Right lung (tissue), 2 donors: ENCODE measurements at regions not wholly inside any gene's neighbourhood (a gene's known extent, or its start where the extent isn't known, plus 50 kb on each side); places are given as distances from the start of the nearest gene placed in this dataset.

ENCODE experiments used
- DNase-seq, 2 donors: peaks; one replicate each; pipeline ENCODE4 v3.0.0-alpha.2; 2013

DNA sequence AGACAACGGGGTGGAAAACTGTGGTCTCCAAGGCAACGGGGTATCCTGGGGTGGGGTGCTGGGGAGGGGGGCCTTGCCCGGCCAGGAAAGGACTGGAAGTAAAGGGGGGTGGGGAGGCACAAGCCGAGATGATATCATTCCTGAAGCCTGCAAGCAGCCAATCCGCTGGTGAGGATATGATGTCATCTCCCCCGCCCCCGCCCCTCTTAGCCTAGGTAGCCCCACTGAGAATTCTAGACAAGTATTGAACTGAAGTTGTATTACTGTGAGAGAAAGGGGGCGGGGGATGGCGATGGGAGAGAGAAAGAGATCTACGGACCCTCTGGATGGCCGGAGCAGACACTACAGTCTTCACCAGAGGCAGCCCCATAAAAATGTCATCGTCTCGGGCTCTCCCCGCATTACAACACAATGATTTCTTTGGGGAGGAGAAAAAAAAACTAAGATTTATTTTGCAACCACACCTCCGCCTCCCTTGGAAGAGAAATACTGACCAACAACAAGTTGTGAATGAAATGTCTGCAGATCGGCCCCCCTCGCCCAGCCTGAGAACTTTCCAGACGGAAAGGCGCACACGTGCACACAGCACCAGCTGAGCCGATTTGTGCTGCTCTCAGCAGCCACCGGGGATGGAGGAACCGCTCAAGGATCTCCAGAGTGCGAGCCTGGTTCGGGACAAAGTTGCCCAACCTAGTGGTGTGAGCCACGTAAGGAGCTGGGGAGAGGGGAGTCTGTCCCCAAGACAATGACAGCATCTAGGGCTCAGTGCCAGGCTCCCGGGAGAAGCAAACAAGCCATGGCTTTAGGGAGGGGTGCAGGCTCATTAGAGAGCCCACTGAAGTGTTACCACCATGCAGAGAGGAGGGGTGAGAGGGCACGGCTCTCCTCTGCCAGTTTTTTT lies 222.1 kb downstream of the SOX9 start:
- DNase-seq: peak in 1 of 2 donors; percentile 45

DNA sequence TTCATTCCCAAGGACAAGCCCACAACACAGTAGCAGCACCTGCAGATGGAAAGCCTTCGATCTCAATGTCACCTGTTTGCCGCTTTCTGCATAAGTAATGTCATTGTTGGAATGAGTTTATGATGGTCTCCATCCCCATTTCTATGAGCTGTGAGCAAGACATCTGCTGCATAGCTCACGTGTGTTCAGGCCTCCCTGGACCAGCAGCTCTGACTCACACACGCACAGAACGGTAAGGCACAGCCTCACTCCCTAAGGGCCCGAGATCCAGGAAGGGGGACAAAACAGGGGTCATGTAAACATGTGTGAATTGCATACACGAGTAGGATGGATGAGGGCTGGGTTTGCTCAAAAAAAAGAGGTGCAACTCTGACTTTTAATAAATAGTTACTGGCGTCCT lies 223.1 kb downstream of the SOX9 start:
- DNase-seq: no peak

DNA sequence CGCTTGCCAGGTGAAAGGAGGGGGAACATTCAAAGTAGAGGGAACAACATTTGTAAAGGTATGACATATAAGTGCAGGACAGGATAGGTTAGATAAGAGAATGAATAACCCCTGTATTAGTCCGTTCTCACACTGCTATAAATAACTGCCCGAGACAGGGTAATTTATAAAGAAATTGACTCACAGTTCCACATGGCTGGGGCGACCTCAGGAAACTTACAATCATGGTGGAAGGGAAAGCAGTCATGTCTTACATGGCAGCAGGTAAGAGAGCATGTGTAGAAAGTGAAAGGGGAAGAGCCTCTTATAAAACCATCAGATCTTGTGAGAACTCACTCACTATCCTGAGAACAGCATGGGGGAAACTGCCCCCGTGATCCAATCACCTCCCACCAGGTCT lies 223.8 kb downstream of the SOX9 start:
- DNase-seq: no peak

DNA sequence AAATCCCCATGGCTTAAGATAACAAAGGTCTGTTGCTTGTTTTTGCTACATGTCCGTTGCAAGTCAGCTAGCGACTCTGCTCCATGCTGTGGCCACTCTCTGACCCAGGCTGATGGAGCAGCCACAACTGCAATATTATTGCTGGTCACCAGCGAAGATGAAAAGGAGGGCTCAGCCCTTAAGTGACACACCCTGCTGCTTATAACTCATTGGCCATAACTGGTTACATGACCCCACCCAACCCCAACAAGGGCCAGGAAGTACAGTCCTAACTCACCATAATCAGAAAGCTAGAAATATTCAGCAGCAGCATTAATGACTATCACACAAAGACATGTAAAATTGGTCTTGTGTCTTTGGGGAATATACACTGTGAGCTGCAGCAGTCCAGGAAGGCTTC lies 224.3 kb downstream of the SOX9 start:
- DNase-seq: no peak

DNA sequence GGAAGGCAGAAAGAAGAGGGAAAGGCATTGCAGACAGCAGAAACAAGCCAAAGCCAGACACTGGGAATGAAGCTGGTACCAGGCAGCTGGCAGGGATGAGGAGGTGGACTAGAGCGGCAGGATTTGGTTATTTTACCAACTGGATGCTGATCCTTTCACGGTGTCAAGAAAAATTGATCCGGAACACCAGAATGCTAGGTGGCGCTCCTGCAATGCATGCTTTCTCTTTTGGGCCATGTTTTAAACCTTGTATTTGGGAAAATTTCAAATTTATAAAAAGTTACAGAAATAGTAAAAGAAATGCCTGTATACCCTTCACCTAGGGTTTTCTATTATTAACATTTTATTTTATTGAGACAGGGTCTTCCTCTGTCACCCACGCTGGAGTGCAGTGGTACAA lies 224.7 kb downstream of the SOX9 start:
- no peak for DNase-seq

DNA sequence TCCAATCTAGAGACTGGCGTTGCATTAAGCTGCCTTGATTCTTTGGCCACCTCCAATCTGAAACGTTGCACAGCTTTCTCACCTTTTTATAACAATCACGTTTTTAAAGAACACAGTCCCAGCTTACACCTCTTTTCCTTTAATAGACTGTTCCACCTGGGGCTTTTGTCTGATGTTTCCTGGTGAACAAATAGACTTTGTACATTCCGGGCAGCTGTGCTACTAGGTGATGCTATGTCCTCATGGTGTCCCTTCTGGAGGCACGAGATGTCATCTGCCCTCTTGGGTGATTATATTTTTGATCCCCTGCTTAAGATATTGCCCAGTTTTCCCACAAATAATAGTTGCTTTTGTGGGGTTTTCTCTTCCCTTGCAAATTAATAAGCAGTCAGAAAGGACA lies 225.5 kb downstream of the SOX9 start:
- no peak for DNase-seq

DNA sequence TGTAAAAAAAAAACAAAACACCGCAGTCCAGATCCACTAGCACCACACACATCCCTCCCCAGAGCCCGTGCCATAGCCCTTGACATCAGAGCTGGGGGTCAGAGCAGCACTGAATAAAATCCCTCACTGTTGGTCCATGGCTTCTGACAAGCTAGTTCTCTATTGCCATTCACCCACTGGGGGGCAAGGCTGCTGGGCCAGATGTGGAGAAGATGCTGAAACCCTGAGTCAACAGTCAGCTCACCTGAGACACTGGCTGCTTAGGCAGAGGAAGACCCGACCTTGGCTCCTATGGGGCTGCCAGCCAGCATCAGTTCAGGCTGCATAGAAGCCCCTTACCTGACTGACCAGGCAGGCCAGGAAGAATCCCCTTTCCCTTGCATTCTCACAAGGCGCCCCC lies 228.2 kb downstream of the SOX9 start:
- DNase-seq: no peak

DNA sequence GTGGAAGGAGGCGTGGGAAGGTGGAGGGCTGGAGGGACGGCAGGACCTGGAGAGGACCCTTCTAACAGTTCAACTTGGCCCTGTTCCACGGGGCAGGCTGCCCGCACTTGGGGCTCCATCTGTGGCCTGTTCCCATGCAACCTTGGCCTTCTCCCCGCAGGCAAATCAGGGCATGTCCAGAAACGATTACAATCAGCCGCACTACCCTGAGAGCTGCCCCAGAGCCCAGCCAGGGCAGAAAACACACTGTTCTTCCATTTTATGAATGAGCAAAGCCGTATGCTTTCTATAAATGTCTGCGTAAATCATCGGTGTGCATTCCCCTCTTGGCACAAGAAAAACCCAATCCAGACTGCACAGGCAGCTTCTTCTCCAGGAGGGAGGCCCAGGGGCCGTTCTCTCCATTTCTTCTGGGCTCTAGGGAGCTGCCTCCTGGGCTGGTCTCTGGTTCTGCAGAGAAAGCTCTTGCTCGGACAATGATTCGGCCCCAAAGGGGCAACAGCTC lies 228.7 kb downstream of the SOX9 start:
- DNase-seq: no peak

DNA sequence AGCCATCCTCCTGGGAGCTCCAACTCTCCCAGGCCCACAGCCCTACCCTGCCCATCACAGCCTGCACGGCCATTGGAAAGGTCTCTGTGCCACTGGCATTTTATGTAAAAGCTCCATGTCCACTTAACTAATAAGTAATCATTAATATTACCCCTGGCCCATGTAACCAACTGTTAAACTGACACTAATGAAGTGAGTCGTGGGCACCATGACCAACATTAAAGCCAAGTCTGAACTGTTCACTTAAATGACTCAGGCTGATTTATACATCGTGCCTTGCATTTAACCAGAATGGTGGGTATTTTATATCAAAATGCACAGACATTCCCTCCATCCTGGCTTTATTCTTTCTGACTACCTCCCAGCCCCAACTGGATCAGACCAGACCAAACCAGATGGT lies 229.3 kb downstream of the SOX9 start:
- DNase-seq: no peak

DNA sequence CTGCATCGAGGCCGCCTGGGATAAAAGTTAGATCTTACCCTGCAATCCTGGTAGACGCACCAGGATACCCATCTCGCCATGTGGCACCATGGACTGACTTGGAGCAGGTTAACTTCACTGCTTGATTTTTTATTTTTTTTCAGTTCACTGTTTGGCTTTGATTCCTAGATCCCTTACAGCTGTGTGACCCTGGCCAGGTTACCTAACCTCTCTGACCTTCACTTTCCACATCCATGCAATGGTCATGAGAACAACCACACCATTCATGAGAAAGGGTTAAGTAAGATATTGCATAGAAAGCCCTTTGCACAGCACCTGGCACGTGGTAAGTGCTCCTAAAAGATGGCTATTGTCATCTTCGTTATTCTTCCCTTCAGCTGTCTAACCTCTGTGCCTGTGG lies 230.5 kb downstream of the SOX9 start:
- no peak for DNase-seq

DNA sequence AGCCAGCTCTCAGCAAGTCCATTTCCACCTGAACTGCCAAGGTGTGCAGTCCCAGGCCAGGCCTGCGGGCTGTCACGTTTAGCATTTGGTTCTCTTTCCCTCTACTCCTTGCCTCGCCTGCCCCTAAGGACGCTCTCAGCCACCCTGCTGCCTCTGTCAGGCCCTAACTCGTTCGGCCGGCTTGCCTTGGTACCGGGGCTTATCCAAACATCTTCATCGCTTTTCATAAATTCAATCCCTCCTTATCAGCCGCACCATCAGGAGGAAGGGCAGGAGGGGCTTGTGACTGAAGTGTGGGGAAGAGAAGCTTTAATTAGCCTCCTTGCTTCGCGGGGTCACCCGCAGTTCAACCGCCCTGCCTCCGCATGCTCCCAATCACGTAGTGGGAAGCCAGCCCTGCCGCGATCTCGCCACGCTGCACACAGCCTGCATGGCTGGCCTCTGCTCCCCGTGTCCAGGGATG lies 231.1 kb downstream of the SOX9 start:
- peak in 1 of 2 donors; percentile 42 for DNase-seq

DNA sequence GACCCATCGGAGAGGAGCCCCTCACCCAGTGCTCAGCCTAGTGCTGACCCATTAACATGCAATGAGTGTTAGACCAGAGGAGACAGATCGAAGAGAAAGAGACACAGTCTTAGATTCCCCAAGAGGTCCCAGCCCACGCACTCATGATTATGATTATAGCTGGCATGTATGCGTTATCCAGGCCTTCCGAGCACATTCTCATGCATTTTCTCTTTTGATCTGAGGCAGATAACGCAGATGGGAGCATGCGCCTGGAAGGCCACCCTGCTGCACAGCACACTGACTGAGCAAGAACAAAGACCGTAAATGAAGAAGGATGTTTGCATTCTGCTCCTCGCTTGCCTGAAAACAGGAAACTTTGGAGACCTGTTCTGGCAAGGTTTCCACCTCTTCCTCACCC lies 232.7 kb downstream of the SOX9 start:
- no peak for DNase-seq

DNA sequence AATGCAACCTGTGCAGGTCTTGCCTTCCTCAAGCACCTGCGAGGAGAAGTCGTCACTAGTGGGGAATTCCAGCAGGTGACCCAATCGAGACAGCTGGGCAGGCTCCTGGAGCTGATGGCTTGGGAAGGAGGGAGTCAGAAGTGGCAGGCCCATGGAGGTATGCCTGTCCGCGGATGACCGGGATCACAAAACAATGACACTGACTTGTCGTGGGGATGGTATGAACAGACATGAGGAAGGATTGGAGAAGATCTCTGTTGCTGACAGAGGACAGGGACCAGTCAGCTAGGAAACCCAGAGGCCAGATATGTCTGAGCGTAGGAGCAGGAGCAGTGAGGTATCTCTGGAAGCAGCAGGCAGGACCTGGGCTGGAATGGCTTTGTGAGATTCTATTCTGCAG lies 233.3 kb downstream of the SOX9 start:
- no peak for DNase-seq

DNA sequence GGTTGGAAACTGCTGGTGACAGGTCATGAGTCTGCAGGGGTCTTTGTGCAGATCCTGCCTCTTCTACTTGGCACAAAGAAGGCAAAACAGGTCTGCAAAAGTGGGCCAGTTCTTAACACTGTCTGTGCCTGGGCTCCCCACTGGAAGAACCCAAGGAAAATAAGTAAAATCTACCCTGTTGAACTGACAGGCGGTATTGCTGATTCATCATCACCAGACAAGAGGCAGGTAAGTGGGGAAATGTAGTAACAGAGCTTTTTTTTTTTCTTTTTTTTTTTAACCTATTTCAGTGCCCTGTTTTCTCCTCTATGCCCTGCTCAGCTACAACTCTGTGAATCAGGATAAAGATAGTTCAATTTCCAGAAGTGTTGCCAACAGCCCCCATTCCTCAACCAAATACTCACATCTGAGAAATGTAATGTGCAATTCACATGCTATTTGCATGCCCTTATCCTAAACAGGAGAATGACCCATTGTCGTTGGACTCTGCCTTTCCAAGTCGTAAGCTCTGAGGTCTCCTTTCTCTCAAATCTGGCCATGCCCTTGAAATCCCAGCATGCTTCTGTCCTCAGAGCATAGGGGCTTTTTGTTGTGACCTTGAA lies 237.0 kb downstream of the SOX9 start:
- DNase-seq: no peak

DNA sequence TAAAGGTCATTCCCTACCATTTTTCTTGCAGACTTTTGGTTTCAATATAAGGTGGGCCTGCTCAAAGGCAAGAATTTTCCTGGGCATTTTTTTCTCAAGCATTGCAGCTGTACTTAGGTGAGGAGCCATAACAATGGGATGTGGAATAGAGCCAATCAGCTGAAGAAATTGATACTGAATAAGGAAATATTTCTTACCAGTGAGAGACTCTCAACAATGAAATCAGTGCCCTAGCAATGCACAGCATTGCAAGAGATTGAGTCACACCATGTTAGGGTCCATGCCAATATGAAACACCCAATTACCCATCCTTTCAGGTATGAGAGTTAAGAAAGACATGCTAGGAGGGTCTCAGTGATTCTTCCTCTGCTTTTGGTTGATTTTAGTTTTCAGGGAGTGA lies 237.6 kb downstream of the SOX9 start:
- no peak for DNase-seq

DNA sequence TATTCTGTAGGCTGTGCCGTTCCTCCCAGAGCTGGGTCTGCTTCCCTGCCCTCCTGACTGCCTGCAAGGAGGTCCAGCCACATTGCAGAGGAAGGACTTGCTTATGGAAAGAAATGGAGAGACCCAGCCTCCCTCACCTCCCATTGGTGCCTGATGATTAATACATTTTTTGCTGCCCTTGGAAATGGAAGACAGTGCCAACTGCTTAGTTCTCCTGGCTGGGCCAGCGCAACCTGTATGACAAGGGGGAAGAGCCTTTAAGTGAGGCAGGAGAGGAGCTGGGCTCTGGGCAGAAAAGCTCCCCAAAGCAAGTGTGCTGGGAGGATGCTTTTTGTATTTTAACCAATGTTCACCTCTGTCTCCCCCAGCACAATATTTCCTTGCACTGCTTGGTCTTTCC lies 238.5 kb downstream of the SOX9 start:
- no peak for DNase-seq

DNA sequence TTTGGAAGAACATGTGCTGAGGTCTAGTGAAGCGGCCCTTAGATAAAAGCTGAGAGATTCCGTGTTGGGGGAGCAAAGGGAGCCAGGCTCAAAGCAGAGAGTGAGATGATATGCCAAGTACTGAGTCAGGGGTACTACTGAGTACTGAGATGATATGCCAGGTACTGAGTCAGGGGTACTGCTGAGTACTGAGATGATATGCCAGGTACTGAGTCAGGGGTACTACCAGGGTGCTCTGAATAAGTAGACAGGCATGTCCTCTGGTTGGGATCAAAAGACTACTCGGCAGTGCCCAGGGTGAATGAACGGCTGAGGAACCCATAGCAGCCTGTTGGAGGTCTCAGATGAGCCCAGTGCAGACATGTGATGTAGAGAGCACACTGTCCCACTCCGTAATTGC lies 239.0 kb downstream of the SOX9 start:
- DNase-seq: no peak

DNA sequence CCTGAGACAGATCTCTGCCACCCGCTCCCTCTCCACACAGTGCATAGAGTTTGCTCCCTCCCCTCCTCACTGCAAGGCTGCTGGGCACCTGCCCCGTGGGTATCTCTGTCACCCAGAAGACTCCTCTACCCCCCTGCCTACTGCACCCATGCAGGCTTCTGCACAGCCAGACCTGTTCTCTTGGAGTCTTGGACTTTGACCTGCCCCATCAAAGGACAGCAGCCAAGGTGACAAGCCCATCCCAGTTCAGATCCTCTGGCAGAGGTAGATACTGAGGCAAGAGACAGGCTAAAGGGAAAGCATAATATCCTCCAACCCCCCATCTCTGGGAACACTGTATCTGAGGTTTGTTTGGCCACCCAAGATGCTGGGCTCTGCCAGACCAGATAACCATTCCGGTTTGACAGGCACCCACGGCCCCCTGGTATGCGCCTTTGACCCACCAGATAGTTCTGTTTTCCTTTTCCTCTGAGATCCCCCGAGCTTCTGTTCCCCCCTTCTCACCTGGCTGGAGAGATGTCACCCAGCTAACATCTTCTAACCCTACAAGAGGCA lies 239.6 kb downstream of the SOX9 start:
- no peak for DNase-seq

DNA sequence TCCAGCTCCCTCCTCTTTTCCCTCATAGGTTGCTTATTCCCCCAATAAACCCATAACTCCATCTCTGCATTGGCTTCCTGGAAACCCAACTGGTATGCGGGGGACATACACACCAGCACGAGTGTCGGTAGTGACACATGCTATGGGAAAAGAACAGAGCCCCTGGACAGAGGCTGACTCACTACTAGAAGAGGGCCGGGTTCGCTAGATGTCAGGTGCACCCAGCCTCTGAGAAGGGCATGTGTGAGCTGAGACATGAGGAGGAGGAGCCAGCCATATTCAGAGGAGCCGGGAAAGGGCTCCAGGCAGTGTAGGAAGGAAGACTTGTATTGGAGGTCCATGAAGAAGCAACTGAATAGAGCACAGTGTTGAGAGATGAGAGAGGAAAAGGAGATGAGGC lies 241.1 kb downstream of the SOX9 start:
- DNase-seq: no peak

DNA sequence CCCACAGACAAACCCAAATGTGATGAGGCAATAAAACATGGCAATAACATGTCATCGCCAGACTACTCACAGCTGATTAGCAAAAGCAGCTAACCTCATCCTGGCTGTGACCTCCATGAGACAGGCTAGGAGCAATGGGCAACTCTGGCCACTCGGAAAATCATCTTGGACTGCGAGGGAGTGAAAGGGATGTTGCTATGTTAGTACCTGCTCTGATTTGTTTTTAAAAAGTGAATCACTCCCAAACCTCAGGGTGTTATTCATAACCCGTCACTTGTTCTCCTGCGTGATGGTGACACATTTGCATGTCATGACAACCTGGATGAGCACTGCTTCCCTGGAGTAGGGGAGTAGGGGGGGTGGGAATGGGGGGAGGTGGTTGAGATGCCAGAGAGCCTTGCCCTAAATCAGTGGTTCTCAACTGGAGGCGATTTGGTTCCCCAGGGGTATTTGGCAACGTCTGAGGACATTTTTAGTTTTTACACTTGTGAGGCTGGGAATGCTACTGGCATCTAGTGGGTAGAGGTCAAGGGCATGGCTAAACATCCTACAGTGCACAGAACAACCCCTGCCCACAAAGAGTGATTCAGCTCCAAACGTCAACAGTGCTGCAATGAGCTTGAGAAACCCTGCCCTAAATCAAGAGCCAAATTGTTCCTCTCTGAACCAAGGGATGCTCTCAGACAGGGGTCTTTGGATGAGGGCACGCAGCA lies 241.7 kb downstream of the SOX9 start:
- no peak for DNase-seq

DNA sequence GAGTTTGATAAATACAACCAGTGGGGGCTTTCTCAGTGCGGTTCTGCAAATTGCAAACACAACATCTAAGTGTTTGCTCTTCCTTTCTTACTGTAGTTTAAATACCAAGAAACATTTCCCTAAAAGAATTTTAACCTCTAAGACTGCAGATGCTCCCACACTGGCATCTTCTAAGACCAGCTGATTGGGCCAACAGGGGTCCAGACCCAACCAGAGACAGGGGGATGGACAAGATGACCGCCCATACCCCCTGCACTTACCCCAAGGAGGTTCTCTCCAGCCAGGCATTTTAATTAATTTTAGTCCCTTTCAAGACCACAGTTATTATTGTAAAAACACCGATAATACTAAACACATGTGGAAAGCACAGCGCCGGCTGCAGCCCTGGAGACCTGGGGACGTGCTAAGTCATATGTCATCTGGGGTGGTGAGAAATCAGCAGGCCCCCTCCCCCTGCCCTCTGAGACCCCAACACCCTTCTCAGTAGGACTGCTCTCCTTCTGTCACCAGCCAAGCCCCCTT lies 242.3 kb downstream of the SOX9 start:
- DNase-seq: no peak

DNA sequence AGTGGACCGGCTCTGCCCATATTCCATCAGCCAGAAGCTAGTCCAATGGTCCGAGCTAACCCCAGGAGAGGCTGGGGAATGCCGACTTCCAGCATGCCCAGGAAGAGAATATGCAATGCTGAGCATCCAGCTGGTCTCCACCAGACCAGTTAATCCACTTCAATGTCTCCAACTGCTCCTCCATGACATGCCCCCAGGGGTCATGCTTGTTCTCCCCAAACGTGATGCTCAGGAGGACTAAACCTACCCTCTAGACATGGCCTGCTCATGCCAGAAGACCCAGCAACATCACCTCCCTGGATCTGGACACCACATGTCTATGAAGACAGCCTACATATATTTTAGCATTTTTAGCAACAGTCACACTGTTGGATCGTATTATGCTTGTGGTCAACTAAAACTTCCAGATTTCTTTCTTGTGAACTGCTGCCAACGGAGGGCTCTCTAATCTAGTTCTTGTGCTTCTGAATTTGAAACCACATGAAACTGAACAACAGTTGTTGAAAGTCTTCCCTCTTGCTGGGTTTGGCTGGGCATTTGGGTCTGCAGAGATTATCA lies 245.1 kb downstream of the SOX9 start:
- no peak for DNase-seq
